GM18505 (cell line): ENCODE measurements at regions not wholly inside any gene's neighbourhood (a gene's known extent, or its start where the extent isn't known, plus 50 kb on each side); places are given as distances from the start of the nearest gene placed in this dataset.

Source experiments
- ATAC-seq: cut with Tn5 transposase; IDR thresholded peaks from one replicate; pipeline ENCODE4 v1.9.1; 2021; ENCODE audit not compliant: unreplicated experiment
- POLR2A ChIP-seq: IDR thresholded peaks from 4 replicates; pipeline ENCODE4 v1.6.1; 2011; ENCODE audit warnings: borderline replicate concordance; ENCODE audit not compliant: insufficient read depth, insufficient read length; ENCODE audit errors: extremely low read depth

- TF ChIP-seq POLR2A, result peak; percentile 35
- ATAC-seq, result peak; percentile 25
Measured at GRCh38 chr3:72446218-72447058, 401.8 kb downstream of the SHQ1 start, which contains the start of gene RYBP. Gene RYBP (minus strand): TSS chr3:72446621.

GRCh38 chr3:72445827-72446217 is 402.4 kb downstream of the SHQ1 start:
- no peak for TF ChIP-seq POLR2A
- no peak for ATAC-seq

DNA sequence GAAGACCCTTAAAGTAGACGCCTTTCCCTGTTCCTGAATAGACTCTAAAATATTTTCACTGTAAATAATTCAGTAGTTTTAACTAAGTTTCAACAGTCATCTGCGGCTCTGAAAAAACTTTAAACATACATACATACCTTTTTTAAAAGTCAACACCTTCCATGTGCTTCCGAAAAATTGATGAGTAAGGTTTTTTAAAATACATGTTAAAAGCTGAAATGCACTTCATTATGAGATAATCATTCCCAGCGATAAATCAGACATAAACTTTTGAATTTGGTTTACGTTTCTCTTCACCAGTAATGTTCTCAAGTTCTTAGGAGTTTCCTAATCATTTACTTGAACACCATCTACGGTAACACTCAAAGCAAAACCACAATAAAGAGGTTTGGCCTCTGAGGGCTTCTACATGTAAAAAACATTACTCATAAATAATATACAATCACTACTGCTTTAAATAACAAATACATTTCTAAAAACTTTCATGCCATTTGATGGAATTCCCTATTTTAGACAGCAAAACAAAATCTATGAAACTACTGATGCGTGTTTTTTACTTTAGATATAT is 403.5 kb downstream of the SHQ1 start:
- no peak for ATAC-seq
- TF ChIP-seq POLR2A, result no peak

- TF ChIP-seq POLR2A, result no peak
- ATAC-seq, result no peak
Measured at GRCh38 chr3:72442759-72443158, 405.5 kb downstream of the SHQ1 start.

DNA sequence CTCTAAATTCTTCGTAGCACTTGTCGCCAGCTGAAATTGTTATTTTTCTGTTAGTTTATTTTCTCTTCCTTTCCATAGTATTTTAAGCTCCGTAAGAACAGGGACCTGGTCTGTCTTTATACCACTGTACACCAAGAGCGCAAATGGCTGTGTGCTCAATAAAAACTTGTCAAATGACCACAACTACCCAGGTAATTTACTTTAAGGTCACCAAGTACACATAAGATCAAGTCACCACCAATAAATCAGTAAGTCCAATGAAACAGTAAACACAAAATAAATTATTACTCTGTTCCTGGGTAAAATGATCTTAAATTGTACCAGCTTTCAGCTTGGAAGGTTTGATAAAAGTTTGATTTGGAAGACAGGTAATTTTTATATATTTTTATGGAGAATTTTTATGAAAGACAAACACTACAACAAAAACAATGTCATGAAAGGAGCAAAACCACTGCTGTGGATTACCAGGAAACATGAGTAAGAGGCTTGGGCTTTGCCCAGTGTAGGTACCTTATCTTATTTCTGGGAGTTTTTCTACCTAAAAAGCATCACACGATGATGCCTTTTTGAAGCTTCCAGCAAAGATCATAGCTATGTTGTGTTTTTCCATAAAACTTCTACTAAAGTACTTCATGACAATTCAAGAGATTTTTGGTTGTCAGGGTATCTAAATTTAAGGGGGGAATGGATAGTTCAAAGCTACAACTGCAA is 406.8 kb downstream of the SHQ1 start:
- ATAC-seq, result no peak
- TF ChIP-seq POLR2A, result no peak

DNA sequence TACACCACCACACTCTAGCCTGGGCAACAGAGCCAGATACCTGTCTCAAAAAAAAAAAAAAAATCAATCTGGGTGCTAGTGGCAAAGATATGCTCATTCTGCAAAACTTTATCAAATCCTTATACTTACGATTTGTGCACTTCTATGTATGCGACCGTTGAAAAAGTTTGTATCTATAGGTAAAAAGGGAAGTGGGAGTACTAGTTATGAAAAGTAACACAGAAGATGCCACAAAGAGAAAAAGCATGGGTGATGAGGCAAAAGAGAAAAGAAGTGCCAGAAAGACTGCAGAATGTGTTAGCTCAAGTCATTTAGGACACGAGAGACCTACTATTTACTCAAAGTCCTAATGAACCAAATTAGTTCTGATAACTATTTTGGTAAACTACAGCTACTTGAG is 407.8 kb downstream of the SHQ1 start:
- no peak for TF ChIP-seq POLR2A
- peak; percentile 57 for ATAC-seq

- no peak for ATAC-seq
- TF ChIP-seq POLR2A, result no peak
Measured at GRCh38 chr3:72439321-72440183, 408.7 kb downstream of the SHQ1 start.

DNA sequence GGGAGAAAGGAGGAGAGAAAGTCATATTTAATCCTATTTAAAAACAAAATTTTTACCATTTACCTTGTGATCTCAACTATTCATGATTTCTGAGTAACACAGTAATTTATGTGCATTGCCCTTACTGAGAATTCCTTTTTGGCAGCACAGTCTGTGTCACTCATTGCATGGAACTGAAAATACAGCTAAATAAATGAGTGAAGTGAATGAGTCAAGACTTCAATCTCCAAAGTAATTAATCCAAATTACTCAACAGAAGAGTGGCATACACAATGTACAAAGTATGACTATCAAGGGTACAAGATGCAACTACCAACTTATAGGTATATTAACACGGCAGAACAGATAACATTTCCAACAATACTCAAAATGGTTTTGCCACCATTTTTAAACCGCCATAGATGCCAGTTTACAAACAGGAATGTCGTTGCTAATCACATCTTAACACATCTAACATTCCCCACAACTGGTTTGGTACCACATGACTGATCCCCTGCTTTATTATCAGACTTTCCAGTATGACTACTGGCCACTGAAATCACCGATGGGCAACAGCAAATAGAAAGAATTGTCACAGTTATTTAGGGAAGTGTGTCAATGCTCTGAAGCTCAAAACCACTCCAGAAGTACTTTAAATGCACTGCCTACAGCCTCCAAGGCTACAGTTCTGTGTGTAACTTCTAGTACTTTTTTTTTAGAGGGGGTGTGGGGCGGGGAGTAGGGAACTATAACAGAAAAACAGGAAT is 410.4 kb downstream of the SHQ1 start:
- no peak for TF ChIP-seq POLR2A
- ATAC-seq, result no peak

DNA sequence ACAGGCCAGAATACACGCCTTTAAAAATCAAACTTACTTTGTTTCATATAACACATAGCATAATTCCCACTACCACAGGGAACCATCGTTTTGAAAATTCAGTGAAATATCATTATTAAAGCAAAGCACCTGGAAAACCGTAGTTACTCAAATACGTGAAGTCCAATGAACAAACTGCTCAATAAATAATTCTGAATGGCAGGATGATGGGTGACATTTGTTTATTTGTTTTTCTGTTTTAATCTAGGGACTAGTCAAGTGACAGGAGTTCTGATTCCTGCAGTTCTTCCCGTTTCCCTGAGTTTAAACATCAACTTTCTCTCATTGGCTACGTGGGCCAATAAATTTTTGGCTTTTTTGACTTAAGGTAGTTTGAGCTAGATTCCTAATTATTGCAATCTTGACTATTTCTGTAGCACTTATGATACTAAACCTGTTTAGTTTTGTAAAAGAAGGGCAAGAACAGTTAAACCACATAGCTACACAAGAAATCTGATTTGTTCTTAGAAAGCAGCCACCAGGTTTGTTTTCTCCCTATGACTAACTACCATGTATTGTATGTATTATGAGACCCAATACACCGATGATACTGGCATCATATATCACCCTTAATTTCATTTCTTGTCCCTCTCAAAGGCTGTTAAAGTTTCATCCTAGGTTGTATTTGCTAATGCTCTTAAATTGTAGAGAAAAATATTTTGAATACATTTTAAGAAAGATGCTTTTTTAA is 411.2 kb downstream of the SHQ1 start:
- no peak for ATAC-seq
- no peak for TF ChIP-seq POLR2A

GRCh38 chr3:72434296-72434695 is 413.9 kb downstream of the SHQ1 start:
- ATAC-seq, result no peak
- no peak for TF ChIP-seq POLR2A

DNA sequence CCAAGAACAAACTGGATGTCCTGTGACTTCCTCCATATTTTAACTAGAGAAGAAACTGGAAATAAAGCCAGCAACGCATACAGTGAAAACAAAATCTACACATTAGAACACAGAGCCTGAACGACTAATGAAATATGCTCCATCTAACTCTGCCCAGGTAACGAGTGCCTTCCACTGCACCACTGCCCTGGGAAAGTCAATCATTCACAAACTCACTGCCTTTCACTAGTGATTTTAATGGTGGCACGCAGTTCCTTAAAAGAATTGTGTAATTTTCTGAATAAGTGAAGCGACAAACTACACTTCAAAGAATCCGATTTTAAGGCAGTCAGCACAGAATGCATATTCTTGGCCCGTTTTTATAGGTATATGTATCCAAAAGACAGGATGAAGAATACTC is 416.0 kb downstream of the SHQ1 start:
- no peak for ATAC-seq
- TF ChIP-seq POLR2A, result no peak
